Motor neuron (in vitro differentiated cells): ENCODE measurements at regions not wholly inside any gene's neighbourhood (a gene's known extent, or its start where the extent isn't known, plus 50 kb on each side); places are given as distances from the start of the nearest gene placed in this dataset.

Experiments used
- ATAC-seq, 8 experiments: fragments of 200-7000 bp; cut with Tn5 transposase; replicated peaks in 6 of 8; 2 replicates each; pipeline ENCODE4 v1.8.0; 2021; ENCODE audit warnings: mild to moderate bottlenecking in 8 of 8, moderate library complexity in 8 of 8
- H3K27ac ChIP-seq, 2 donors: fragments of 250-450 bp; sonication (Bioruptor Pico); 2 replicates each; pipeline ENCODE4 v1.9.0; 2021; ENCODE audit warnings: antibody characterized with exemption in 2 of 2, mild to moderate bottlenecking in 2 of 2, moderate library complexity in 1 of 2
- H3K4me1 ChIP-seq, 2 donors: fragments of 250-450 bp; sonication (Bioruptor Pico); replicated peaks in 1 of 2; 2 replicates each; pipeline ENCODE4 v1.6.1; 2021; ENCODE audit warnings: antibody characterized with exemption in 2 of 2, mild to moderate bottlenecking in 2 of 2, moderate library complexity in 1 of 2
- H3K4me3 ChIP-seq, 5 donors: fragments of 250-450 bp; sonication (Bioruptor Pico); 2 replicates each; pipeline ENCODE4 v1.9.0; 2021; ENCODE audit warnings: antibody characterized with exemption in 5 of 5, mild to moderate bottlenecking in 5 of 5, moderate library complexity in 4 of 5
- WGBS, 10 experiments: fragments of 450-650 bp; shearing (Covaris generic); methylation state at CpG; one replicate each; pipeline ENCODE4 v1.0.0; 2022; 5-methylcytosine and 5-hydroxymethylcytosine counted together
- in situ Hi-C, 9 experiments: fragments of 400-800 bp; cut with MboI; loops; one replicate each; pipeline ENCODE4 v1.15.0; 2021; ENCODE audit warnings: low sequenced_read_pairs in 9 of 9, low pct_unique_long_range_greater_than_20kb in 2 of 9; ENCODE audit not compliant: unreplicated experiment in 9 of 9

DNA sequence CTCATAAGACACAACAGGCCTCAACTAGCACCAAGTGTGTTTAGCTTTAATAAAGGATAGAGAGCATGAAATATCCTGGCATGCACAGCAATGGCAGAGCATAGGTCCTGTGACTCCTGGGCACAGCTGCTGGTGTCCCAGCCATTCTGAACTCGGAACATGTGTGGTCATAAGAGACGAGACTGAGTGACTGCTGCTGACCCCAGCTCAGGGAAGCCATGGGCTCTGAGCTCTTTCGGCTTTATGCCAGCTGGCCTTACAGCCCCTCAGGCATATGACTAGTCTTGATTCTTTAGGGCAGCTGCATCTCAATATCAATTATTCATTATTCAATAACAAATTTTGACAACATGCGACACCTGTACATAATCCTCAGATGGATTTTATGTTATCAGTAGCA, 62.4 kb upstream of the TOPAZ1 start:
- no peak for ATAC-seq
- no peak overlapping the region for H3K4me3 ChIP-seq
- 4 to 100% (median 90%) methylated on average over 1 to 4 of the region's 4 CpGs; no CpG with 5 or more reads in 1 of the 10 experiments for WGBS, 10 experiments
- no peak overlapping the region for H3K27ac ChIP-seq
- in situ Hi-C loops, result loop anchor here in 3 of 9 experiments (25.0 kb wide), 2 partner anchors 167 to 1217 kb away; no protein-coding TSS in a partner anchor
- H3K4me1 ChIP-seq, result no peaks in the 10 kb centered on the region

DNA sequence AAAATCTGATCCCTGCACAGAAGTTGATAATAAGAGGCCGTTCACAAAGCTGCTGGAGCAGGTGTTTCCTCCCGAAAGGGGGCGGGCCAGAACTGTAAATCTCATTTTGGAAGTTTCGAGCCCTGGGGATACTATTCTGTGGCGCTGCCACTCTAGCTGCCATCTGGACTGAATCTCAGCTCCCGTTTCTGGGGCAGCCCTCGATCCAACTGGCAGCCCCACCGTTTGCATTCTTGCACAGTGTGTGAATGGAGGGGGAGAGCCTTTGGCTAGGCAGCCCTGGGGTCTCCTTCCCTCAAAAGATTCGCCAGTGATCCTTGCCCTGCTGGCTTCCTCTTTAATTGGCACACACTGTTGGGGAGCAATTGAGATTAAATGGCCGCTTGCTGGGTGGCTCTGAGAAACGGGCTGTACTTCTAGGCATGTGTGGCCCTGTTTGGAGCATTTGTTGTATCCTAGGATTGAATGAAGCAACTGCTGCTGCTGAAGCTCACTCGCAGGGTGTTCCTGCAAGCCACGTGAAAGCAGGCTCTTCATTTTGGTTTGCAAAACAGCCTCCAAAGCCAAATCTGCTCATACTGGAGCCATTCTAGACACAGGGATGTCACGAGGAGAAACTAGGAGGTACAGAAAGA, 57.2 kb upstream of the TOPAZ1 start:
- Histone ChIP-seq H3K27ac (no peak overlapping the region), H3K4me1 (no peaks in the 10 kb centered on the region), H3K4me3 (no peak overlapping the region)
- 0 to 84% (median 30%) methylated on average over 2 to 10 of the region's 14 CpGs; no CpG with 5 or more reads in 1 of the 10 experiments for WGBS, 10 experiments
- peak in 5 of 8 experiments; percentile 25 to 96 (median 78) for ATAC-seq
- in situ Hi-C loops, result loop anchor here in 3 of 9 experiments (25.0 kb wide), 2 partner anchors 172 to 1222 kb away; no protein-coding TSS in a partner anchor

DNA sequence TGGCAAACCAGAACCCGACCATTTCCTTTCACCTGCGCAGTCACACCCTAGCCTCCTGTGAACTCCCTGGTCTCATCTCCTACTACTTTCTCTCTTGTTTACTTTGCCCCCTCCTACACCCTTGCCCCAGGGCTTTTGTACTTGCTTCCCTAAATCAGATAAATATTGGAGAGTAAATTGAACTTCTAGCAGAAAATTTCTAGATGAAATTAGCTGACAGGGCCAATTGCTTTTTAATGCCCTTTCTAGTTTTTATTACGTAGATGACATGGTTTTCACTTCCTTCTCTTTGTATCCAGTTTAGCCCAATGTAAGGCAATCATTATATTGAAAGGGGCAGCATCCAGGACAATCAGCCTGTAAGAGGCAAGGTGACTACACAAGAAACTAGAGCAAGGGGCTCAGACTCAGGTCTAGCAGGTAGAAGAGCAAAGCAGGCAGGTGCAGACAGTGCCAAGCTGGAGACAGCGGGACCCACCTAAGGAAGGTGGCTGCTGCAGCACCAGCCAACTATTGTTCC, 56.2 kb upstream of the TOPAZ1 start:
- ATAC-seq, result no peak
- WGBS, 10 experiments, result 20 to 100% (median 60%) methylated on average over 1 to 3 of the region's 4 CpGs; no CpG with 5 or more reads in 3 of the 10 experiments
- no peak overlapping the region for H3K4me3 ChIP-seq
- no peaks in the 10 kb centered on the region for H3K4me1 ChIP-seq
- in situ Hi-C loops, result loop anchor here in 3 of 9 experiments (25.0 kb wide), 2 partner anchors 173 to 1223 kb away; no protein-coding TSS in a partner anchor
- no peak overlapping the region for H3K27ac ChIP-seq

DNA sequence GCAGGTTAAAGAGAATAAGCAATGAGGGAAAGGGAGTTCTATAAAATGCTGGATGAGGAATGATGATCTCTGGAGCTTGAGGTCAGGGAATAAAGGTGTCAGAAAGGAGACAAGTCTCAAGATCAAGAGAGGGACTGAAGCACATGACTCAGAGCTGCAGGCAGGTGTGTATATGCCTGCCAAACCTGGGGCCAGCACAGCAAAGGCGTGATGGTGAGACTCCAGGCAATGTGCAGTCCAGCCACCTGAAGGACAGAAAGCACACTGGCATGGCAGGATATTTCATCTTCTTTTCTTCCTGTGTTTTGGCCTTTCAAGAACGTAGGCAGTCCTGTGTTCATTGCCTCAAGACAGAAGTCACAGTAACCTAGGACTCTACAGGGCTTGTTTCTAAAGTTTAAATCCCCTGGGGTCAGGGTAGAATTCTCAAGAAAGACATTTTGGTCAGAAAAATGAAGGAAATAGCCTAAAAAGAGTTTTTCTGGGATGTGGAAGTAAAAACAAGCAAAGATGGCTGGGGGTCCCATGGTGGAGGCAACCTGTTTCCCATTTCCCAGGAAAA, 55.5 kb upstream of the TOPAZ1 start:
- Histone ChIP-seq H3K27ac (no peak overlapping the region), H3K4me1 (no peaks in the 10 kb centered on the region), H3K4me3 (no peak overlapping the region)
- 0 to 80% (median 70%) methylated on average over 1 to 2 of the region's 2 CpGs; no CpG with 5 or more reads in 6 of the 10 experiments for WGBS, 10 experiments
- in situ Hi-C loops, result loop anchor here in 3 of 9 experiments (25.0 kb wide), 2 partner anchors 174 to 1224 kb away; no protein-coding TSS in a partner anchor
- ATAC-seq, result no peak

DNA sequence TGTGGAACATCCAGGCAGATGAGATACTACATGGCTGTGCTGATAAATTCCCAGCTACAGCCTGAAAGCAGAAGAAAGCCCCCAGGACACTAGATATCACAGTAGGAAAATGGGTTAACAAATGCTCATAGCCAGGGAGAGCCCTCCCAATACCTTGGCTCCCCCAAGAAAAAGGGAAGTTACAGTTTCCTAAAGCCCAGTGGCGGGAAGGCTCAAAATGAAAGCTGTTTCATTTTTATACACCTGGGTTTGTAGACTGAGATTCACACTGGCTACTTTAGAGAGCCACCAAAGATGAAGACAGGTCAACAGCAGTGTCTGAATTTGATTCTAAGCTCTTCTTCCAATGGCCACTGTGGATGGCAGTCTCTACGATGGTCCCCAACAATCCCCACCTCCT, 55.0 kb upstream of the TOPAZ1 start:
- H3K4me3 ChIP-seq, result no peak overlapping the region
- ATAC-seq, result no peak
- no peak overlapping the region for H3K27ac ChIP-seq
- in situ Hi-C loops, result loop anchor here in 3 of 9 experiments (25.0 kb wide), 2 partner anchors 174 to 1224 kb away; no protein-coding TSS in a partner anchor
- WGBS, 10 experiments, result 0 to 100% (median 8%) methylated on average over 1 to 2 of the region's 2 CpGs; no CpG with 5 or more reads in 4 of the 10 experiments
- no peaks in the 10 kb centered on the region for H3K4me1 ChIP-seq
